ENCODE measurements at regions not wholly inside any gene's neighbourhood (a gene's known extent, or its start where the extent isn't known, plus 50 kb on each side); places are given as distances from the start of the nearest gene placed in this dataset.
A peak's percentile ranks its signal among the peaks of the same experiment; 100 is the strongest.

GRCh38 chr1:222084048-222084447 lies 342.2 kb upstream of the DUSP10 start:
- no peak overlapping the region for H3K4me2 ChIP-seq (ENCODE audit: insufficient read depth, low read length)
- H3K79me2 ChIP-seq (ENCODE audit: insufficient read depth, low read length) = no peaks in the 10 kb centered on the region
- H3K4me3 ChIP-seq (ENCODE audit: insufficient read depth, low read length) = no peak overlapping the region
- H3K36me3 ChIP-seq (ENCODE audit: insufficient read depth, low read length) = no peaks in the 10 kb centered on the region
- H3K9me3 ChIP-seq (ENCODE audit: low read depth, low read length) = no peaks in the 10 kb centered on the region
- H2AFZ ChIP-seq (ENCODE audit: low read length) = no peak overlapping the region
- H4K20me1 ChIP-seq (ENCODE audit: insufficient read depth, low read length) = no peaks in the 10 kb centered on the region
- TF ChIP-seq CTCF (IDR thresholded peaks at IDR 0.05; ENCODE audit: extremely low read depth, low read depth, low read length) = no peak
- DNase-seq (ENCODE audit: insufficient read length, low spot score, missing footprints) = no peak
- peaks cover 20% of the 10 kb centered on the region for H3K4me1 ChIP-seq (ENCODE audit: insufficient read depth, low read length)
- no peak overlapping the region for H3K27ac ChIP-seq (ENCODE audit: low read depth, low read length)
- H3K27me3 ChIP-seq (ENCODE audit: insufficient read depth, low read length) = no peaks in the 10 kb centered on the region

- Histone ChIP-seq H3K9me3 (ENCODE audit: low read depth, low read length) (no peaks in the 10 kb centered on the region), H3K27me3 (ENCODE audit: insufficient read depth, low read length) (no peaks in the 10 kb centered on the region), H4K20me1 (ENCODE audit: insufficient read depth, low read length) (no peaks in the 10 kb centered on the region), H2AFZ (ENCODE audit: low read length) (no peak overlapping the region), H3K4me1 (ENCODE audit: insufficient read depth, low read length) (peaks cover 28% of the 10 kb centered on the region), H3K4me2 (ENCODE audit: insufficient read depth, low read length) (no peak overlapping the region), H3K79me2 (ENCODE audit: insufficient read depth, low read length) (no peaks in the 10 kb centered on the region), H3K36me3 (ENCODE audit: insufficient read depth, low read length) (no peaks in the 10 kb centered on the region), H3K27ac (ENCODE audit: low read depth, low read length) (no peak overlapping the region), H3K4me3 (ENCODE audit: insufficient read depth, low read length) (no peak overlapping the region)
- TF ChIP-seq CTCF (IDR thresholded peaks at IDR 0.05; ENCODE audit: extremely low read depth, low read depth, low read length) = no peak
- DNase-seq (ENCODE audit: insufficient read length, low spot score, missing footprints) = no peak
These were observed 340.0 kb upstream of the DUSP10 start for GRCh38 chr1:222081859-222082258.

GRCh38 chr1:222079566-222079965 lies 337.7 kb upstream of the DUSP10 start:
- no peak overlapping the region for H2AFZ ChIP-seq (ENCODE audit: low read length)
- H3K27ac ChIP-seq (ENCODE audit: low read depth, low read length) = peak overlapping the region; percentile 78
- TF ChIP-seq CTCF (IDR thresholded peaks at IDR 0.05; ENCODE audit: extremely low read depth, low read depth, low read length) = no peak
- H3K4me3 ChIP-seq (ENCODE audit: insufficient read depth, low read length) = no peak overlapping the region
- no peak for DNase-seq (ENCODE audit: insufficient read length, low spot score, missing footprints)
- H3K9me3 ChIP-seq (ENCODE audit: low read depth, low read length) = no peaks in the 10 kb centered on the region
- H3K36me3 ChIP-seq (ENCODE audit: insufficient read depth, low read length) = no peaks in the 10 kb centered on the region
- H3K4me2 ChIP-seq (ENCODE audit: insufficient read depth, low read length) = no peak overlapping the region
- H4K20me1 ChIP-seq (ENCODE audit: insufficient read depth, low read length) = no peaks in the 10 kb centered on the region
- H3K4me1 ChIP-seq (ENCODE audit: insufficient read depth, low read length) = peaks cover 19% of the 10 kb centered on the region
- H3K79me2 ChIP-seq (ENCODE audit: insufficient read depth, low read length) = no peaks in the 10 kb centered on the region
- H3K27me3 ChIP-seq (ENCODE audit: insufficient read depth, low read length) = no peaks in the 10 kb centered on the region

- H3K27ac ChIP-seq (ENCODE audit: low read depth, low read length) = no peak overlapping the region
- no peak for TF ChIP-seq CTCF (IDR thresholded peaks at IDR 0.05; ENCODE audit: extremely low read depth, low read depth, low read length)
- DNase-seq (ENCODE audit: insufficient read length, low spot score, missing footprints) = no peak
- H3K27me3 ChIP-seq (ENCODE audit: insufficient read depth, low read length) = no peaks in the 10 kb centered on the region
- peaks cover 39% of the 10 kb centered on the region for H3K4me1 ChIP-seq (ENCODE audit: insufficient read depth, low read length)
- no peaks in the 10 kb centered on the region for H3K9me3 ChIP-seq (ENCODE audit: low read depth, low read length)
- no peaks in the 10 kb centered on the region for H3K36me3 ChIP-seq (ENCODE audit: insufficient read depth, low read length)
- H3K4me2 ChIP-seq (ENCODE audit: insufficient read depth, low read length) = no peak overlapping the region
- H3K4me3 ChIP-seq (ENCODE audit: insufficient read depth, low read length) = no peak overlapping the region
- H4K20me1 ChIP-seq (ENCODE audit: insufficient read depth, low read length) = no peaks in the 10 kb centered on the region
- H2AFZ ChIP-seq (ENCODE audit: low read length) = no peak overlapping the region
- no peaks in the 10 kb centered on the region for H3K79me2 ChIP-seq (ENCODE audit: insufficient read depth, low read length)
These were observed 335.3 kb upstream of the DUSP10 start for GRCh38 chr1:222077206-222077605.
